Kidney (tissue), 13 donors: ENCODE measurements at regions not wholly inside any gene's neighbourhood (a gene's known extent, or its start where the extent isn't known, plus 50 kb on each side); places are given as distances from the start of the nearest gene placed in this dataset.
A peak's percentile ranks its signal among the peaks of the same experiment; 100 is the strongest.

Experiments
- DNase-seq, 5 donors: peaks; one replicate each; pipeline ENCODE4 v3.0.0-alpha.2; 2013 to 2020
- FAIRE-seq: peaks from 2 replicates; lab custom pipeline; 2012; peaks lifted over from hg19 to GRCh38; lab: Jason Lieb, UNC
- H3K27ac ChIP-seq, 2 donors: one replicate each; pipeline ENCODE4 v1.7.0; 2013; ENCODE audit warnings: low read depth in 2 of 2, low read length in 2 of 2, inconsistent platforms in 1 of 2
- H3K27me3 ChIP-seq: one replicate; pipeline ENCODE4 v1.7.1; 2013; ENCODE audit warnings: low read length, inconsistent platforms; ENCODE audit not compliant: control insufficient read depth, insufficient read depth
- H3K36me3 ChIP-seq, 3 donors: one replicate each; pipeline versions ENCODE4 v1.7.0 to v1.7.1; 2013; ENCODE audit warnings: low read length in 3 of 3, control low read depth in 1 of 3, inconsistent platforms in 1 of 3; ENCODE audit not compliant: insufficient read depth in 3 of 3, control insufficient read depth in 2 of 3
- H3K4me1 ChIP-seq, 3 donors: one replicate each; pipeline versions ENCODE4 v1.7.0 to v1.7.1; 2013; ENCODE audit warnings: low read length in 3 of 3, inconsistent platforms in 1 of 3, low read depth in 1 of 3; ENCODE audit not compliant: control insufficient read depth in 2 of 3, insufficient read depth in 2 of 3
- H3K4me3 ChIP-seq, 3 donors: one replicate each; pipeline versions ENCODE4 v1.7.0 to v1.8.1; 2013; ENCODE audit warnings: low read length in 3 of 3, control low read depth in 1 of 3, inconsistent platforms in 1 of 3
- H3K9ac ChIP-seq, 3 donors: one replicate each; pipeline versions ENCODE4 v1.7.0 to v1.7.1; 2013; ENCODE audit warnings: low read length in 3 of 3, control low read depth in 1 of 3, inconsistent platforms in 1 of 3
- H3K9me3 ChIP-seq, 3 donors: one replicate each; pipeline versions ENCODE4 v1.7.0 to v1.7.1; 2013; ENCODE audit warnings: low read length in 3 of 3, control low read depth in 1 of 3, inconsistent platforms in 1 of 3; ENCODE audit not compliant: control insufficient read depth in 2 of 3, insufficient read depth in 1 of 3
- CTCF ChIP-seq: IDR thresholded peaks from 3 replicates; pipeline ENCODE4 v1.5.1; 2012; ENCODE audit warnings: mild to moderate bottlenecking, moderate library complexity, borderline replicate concordance; ENCODE audit not compliant: insufficient read depth; ENCODE audit errors: extremely low read depth
- intact Hi-C: fragments of 100-400 bp; cut with DNase I; formaldehyde crosslinking; loops from one replicate; pipeline ENCODE4 v1.11.1; 2022
- donor health status: control.
- donor health status: control.
- donor health status: control.
- donor health status: control.
- donor health status: control.
- donor health status: DM: yes; HTN: yes; CAD: no.
- donor health status: Normal renal cell carcinoma (clear cell type).

- no peak for FAIRE-seq
- no peaks in the 10 kb centered on the region for H3K27me3 ChIP-seq
- intact Hi-C loops: no loop called here
These were observed 101.1 kb upstream of the DLG1 start for GRCh38 chr3:197399486-197399885.

GRCh38 chr3:197398286-197398878 lies 100.0 kb upstream of the DLG1 start:
- H3K9me3 ChIP-seq: no peaks in the 10 kb centered on the region
- H3K27me3 ChIP-seq: no peaks in the 10 kb centered on the region
- no peak overlapping the region for H3K4me3 ChIP-seq
- H3K27ac ChIP-seq: no peak overlapping the region
- intact Hi-C loops: no loop called here
- no peak overlapping the region for H3K9ac ChIP-seq
- DNase-seq (no peak), FAIRE-seq (no peak)
- H3K4me1 ChIP-seq: no peaks in the 10 kb centered on the region
- TF ChIP-seq CTCF: no peak
- no peaks in the 10 kb centered on the region for H3K36me3 ChIP-seq

More at GRCh38 chr3:197399486-197399885, 101.1 kb upstream of the DLG1 start:
- no peaks in the 10 kb centered on the region for H3K4me1 ChIP-seq
- no peak for TF ChIP-seq CTCF
- H3K36me3 ChIP-seq: no peaks in the 10 kb centered on the region
- H3K27ac ChIP-seq: no peak overlapping the region
- peak in 3 of 5 donors; percentile 27 to 68 (median 54) for DNase-seq
- no peak overlapping the region for H3K4me3 ChIP-seq
- H3K9ac ChIP-seq: no peak overlapping the region
- no peaks in the 10 kb centered on the region for H3K9me3 ChIP-seq

GRCh38 chr3:197397838-197398237 lies 99.4 kb upstream of the DLG1 start:
- no peak for TF ChIP-seq CTCF
- no peak for DNase-seq
- Histone ChIP-seq H3K36me3 (no peaks in the 10 kb centered on the region), H3K4me3 (no peak overlapping the region), H3K9me3 (no peaks in the 10 kb centered on the region), H3K27ac (no peak overlapping the region), H3K9ac (no peak overlapping the region), H3K4me1 (no peaks in the 10 kb centered on the region), H3K27me3 (no peaks in the 10 kb centered on the region)
- intact Hi-C loops: no loop called here
- no peak for FAIRE-seq
